H9 (cell line): ENCODE measurements at regions not wholly inside any gene's neighbourhood (a gene's known extent, or its start where the extent isn't known, plus 50 kb on each side); places are given as distances from the start of the nearest gene placed in this dataset.

Experiments used
- DNase-seq: peaks from one replicate; pipeline ENCODE4 v3.0.0-alpha.2; 2017
- H2AFZ ChIP-seq: one replicate; pipeline ENCODE4 v1.6.1; 2013; ENCODE audit warnings: mild to moderate bottlenecking, low read length, control low read depth, moderate library complexity
- H2AK5ac ChIP-seq: 2 replicates; pipeline ENCODE4 v1.6.1; 2013; ENCODE audit warnings: low read length, control low read depth, mixed read lengths; ENCODE audit not compliant: insufficient read length
- H2BK120ac ChIP-seq: one replicate; pipeline ENCODE4 v1.6.1; 2013; ENCODE audit warnings: low read depth, mild to moderate bottlenecking, low read length, control low read depth, inconsistent platforms; ENCODE audit not compliant: poor library complexity, severe bottlenecking
- H2BK12ac ChIP-seq: 2 replicates; pipeline ENCODE4 v1.6.1; 2013; ENCODE audit warnings: low read length, control low read depth, mixed read lengths, low read depth; ENCODE audit not compliant: insufficient read length
- H2BK15ac ChIP-seq: 2 replicates; pipeline ENCODE4 v1.6.1; 2013; ENCODE audit warnings: low read depth, low read length, control low read depth
- H2BK20ac ChIP-seq: one replicate; pipeline ENCODE4 v1.6.1; 2013; ENCODE audit warnings: low read depth, mild to moderate bottlenecking, low read length, control low read depth, inconsistent platforms; ENCODE audit not compliant: poor library complexity, severe bottlenecking
- H2BK5ac ChIP-seq: 2 replicates; pipeline ENCODE4 v1.6.1; 2013; ENCODE audit warnings: low read length, control low read depth, mixed read lengths; ENCODE audit not compliant: insufficient read length
- H3K14ac ChIP-seq: 2 replicates; pipeline ENCODE4 v1.6.1; 2013; ENCODE audit warnings: low read length, control low read depth; ENCODE audit not compliant: insufficient read depth
- H3K18ac ChIP-seq: 2 replicates; pipeline ENCODE4 v1.6.1; 2013; ENCODE audit warnings: low read depth, mild to moderate bottlenecking, mixed read lengths, low read length, control low read depth; ENCODE audit not compliant: insufficient read length
- H3K23ac ChIP-seq: 2 replicates; pipeline ENCODE4 v1.6.1; 2013; ENCODE audit warnings: low read length, control low read depth, mixed read lengths, low read depth; ENCODE audit not compliant: insufficient read length
- H3K23me2 ChIP-seq: 2 replicates; pipeline ENCODE4 v1.6.1; 2013; ENCODE audit warnings: low read depth, mild to moderate bottlenecking, mixed read lengths, low read length, control low read depth; ENCODE audit not compliant: insufficient read length, poor library complexity, severe bottlenecking
- H3K27ac ChIP-seq: 2 replicates; pipeline ENCODE4 v1.5.1; 2013; ENCODE audit warnings: low read length, control low read depth, mixed read lengths, low read depth; ENCODE audit not compliant: insufficient read length
- H3K27me3 ChIP-seq: 2 replicates; pipeline ENCODE4 v1.6.1; 2013; ENCODE audit warnings: low read length, control low read depth, inconsistent platforms; ENCODE audit not compliant: insufficient read depth
- H3K4ac ChIP-seq: 2 replicates; pipeline ENCODE4 v1.6.1; 2013; ENCODE audit warnings: low read depth, mild to moderate bottlenecking, control low read depth, inconsistent platforms, low read length, moderate library complexity
- H3K4me1 ChIP-seq: 2 replicates; pipeline ENCODE4 v1.6.1; 2013; ENCODE audit warnings: low read length, control low read depth, inconsistent platforms; ENCODE audit not compliant: insufficient read depth
- H3K4me2 ChIP-seq: 2 replicates; pipeline ENCODE4 v1.6.1; 2013; ENCODE audit warnings: low read length, control low read depth, mixed read lengths; ENCODE audit not compliant: insufficient read length, insufficient read depth
- H3K56ac ChIP-seq: 2 replicates; pipeline ENCODE4 v1.6.1; 2013; ENCODE audit warnings: low read depth, mild to moderate bottlenecking, mixed read lengths, low read length, control low read depth; ENCODE audit not compliant: insufficient read length
- H3K79me1 ChIP-seq: 2 replicates; pipeline ENCODE4 v1.6.1; 2013; ENCODE audit warnings: low read depth, mild to moderate bottlenecking, moderate library complexity, low read length, control low read depth, inconsistent platforms; ENCODE audit not compliant: insufficient read depth, poor library complexity, severe bottlenecking
- H3K79me2 ChIP-seq: 2 replicates; pipeline ENCODE4 v1.6.1; 2013; ENCODE audit warnings: low read length, control low read depth, inconsistent platforms; ENCODE audit not compliant: insufficient read depth
- H3K9ac ChIP-seq: 2 replicates; pipeline ENCODE4 v1.6.1; 2013; ENCODE audit warnings: low read length, control low read depth, mixed read lengths; ENCODE audit not compliant: insufficient read length; ENCODE audit errors: extremely low read depth
- H3K9me3 ChIP-seq: one replicate; pipeline ENCODE4 v1.6.1; 2013; ENCODE audit warnings: low read depth, low read length, inconsistent platforms; ENCODE audit not compliant: control insufficient read depth
- H3T11ph ChIP-seq: one replicate; pipeline ENCODE4 v1.6.1; 2013; ENCODE audit warnings: mild to moderate bottlenecking, low read length, control low read depth, inconsistent platforms
- H4K20me1 ChIP-seq: one replicate; pipeline ENCODE4 v1.6.1; 2013; ENCODE audit not compliant: control insufficient read depth, insufficient read length, insufficient read depth
- H4K5ac ChIP-seq: 2 replicates; pipeline ENCODE4 v1.6.1; 2013; ENCODE audit warnings: low read depth, mild to moderate bottlenecking, mixed read lengths, low read length, control low read depth; ENCODE audit not compliant: insufficient read length
- H4K8ac ChIP-seq: replicated peaks from 2 replicates; pipeline ENCODE4 v1.6.1; 2013; ENCODE audit warnings: low read length, control low read depth, mixed read lengths, low read depth; ENCODE audit not compliant: insufficient read length
- H4K91ac ChIP-seq: 2 replicates; pipeline ENCODE4 v1.6.1; 2013; ENCODE audit warnings: low read depth, mild to moderate bottlenecking, moderate library complexity, mixed read lengths, low read length, control low read depth; ENCODE audit not compliant: insufficient read length
- H3K27ac Mint-ChIP-seq, 3 experiments: 2 replicates in 2 of 3; 3 replicates in 1 of 3; pipeline ENCODE4 v1.8.0; 2020 to 2021; ENCODE audit warnings: mixed read lengths in 3 of 3, mild to moderate bottlenecking in 1 of 3, moderate library complexity in 1 of 3
- H3K27me3 Mint-ChIP-seq: 2 replicates; pipeline ENCODE4 v1.8.0; 2021; ENCODE audit warnings: low read depth, mild to moderate bottlenecking, moderate library complexity, mixed read lengths
- H3K36me3 Mint-ChIP-seq, 3 experiments: 2 replicates in 2 of 3; 3 replicates in 1 of 3; pipeline ENCODE4 v1.8.0; 2020 to 2021; ENCODE audit warnings: low read depth in 3 of 3, mixed read lengths in 3 of 3; ENCODE audit not compliant: insufficient read depth in 1 of 3
- H3K4me1 Mint-ChIP-seq, 2 experiments: 2 replicates each; pipeline ENCODE4 v1.8.0; 2020; ENCODE audit warnings: mixed read lengths in 2 of 2
- H3K4me3 Mint-ChIP-seq, 2 experiments: 2 replicates in 1 of 2; 3 replicates in 1 of 2; pipeline ENCODE4 v1.8.0; 2020 to 2021; ENCODE audit warnings: mild to moderate bottlenecking in 2 of 2, mixed read lengths in 2 of 2, moderate library complexity in 1 of 2
- H3K9me3 Mint-ChIP-seq, 2 experiments: 2 replicates in 1 of 2; 3 replicates in 1 of 2; pipeline ENCODE4 v1.8.0; 2020; ENCODE audit warnings: mild to moderate bottlenecking in 2 of 2, mixed read lengths in 2 of 2, moderate library complexity in 1 of 2
- WGBS: extraction: QIAGEN DNeasy Blood & Tissue Kit; methylation state at CpG from one replicate; pipeline ENCODE4 v1.1.7; 2013; ENCODE audit warnings: missing lambda C conversion rate, low lambda C conversion rate, mixed read lengths; ENCODE audit not compliant: insufficient read length; ENCODE audit errors: extremely low coverage; 5-methylcytosine and 5-hydroxymethylcytosine counted together
- TF ChIP-seq, protein P1 (sequence below): fragments of 200-600 bp; sonication (generic); conservative IDR thresholded peaks from 3 replicates; pipeline ENCODE4 v1.8.0; 2021; ENCODE audit warnings: antibody characterized with exemption, mild to moderate bottlenecking

DNA sequence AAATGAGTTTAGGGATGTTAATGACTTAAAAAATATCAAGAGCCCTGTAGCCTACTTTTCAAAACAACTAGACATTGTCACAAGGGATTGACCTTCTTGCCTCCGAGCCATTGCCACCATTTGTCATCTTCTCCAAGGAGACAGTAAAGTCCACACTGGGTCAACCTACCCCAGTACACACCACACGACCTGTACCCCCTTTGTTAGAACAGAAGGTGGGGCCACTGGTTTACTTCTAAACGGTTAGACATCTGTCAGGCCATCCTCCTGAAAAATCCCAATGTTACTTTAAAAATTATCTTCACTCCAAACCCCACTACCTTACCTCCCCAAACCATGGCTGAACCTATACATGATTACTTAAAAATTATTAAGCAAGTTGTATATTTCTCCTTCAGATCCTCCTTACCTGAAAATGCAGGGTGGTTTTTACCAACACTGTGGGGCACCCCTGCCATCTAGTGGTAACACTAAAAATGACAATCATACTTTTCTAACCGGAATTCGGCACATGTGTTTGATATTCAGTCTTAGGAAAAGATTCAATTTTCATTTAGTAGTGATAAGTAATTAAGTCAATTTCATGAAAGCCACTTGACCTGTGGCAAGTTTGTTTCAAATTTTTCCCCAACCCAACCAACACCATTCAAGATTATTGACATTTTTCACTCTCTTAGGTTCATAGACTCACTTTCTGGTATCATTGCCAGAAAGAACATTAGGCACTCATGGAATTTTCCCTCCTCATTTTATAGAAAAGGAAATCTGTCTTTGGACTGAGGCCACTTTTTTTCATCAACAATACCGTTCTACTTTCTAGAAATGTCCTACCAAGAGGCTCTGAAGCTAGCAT lies 265.3 kb upstream of the PKDCC start:
- no peaks in the 10 kb centered on the region for H3K27me3 ChIP-seq
- Mint-ChIP-seq H3K27me3 (no peaks in the 10 kb centered on the region), H3K9me3 (no peaks in the 10 kb centered on the region), H3K4me3 (no peak overlapping the region), H3K4me1 (peaks cover 12 to 13% of the 10 kb centered on the region in 2 experiments), H3K36me3 (peaks cover 0 to under 1% (median 0%) of the 10 kb centered on the region in 3 experiments; a peak in 2 of 7 replicates), H3K27ac (no peak overlapping the region)
- H2AK5ac ChIP-seq, result no peak overlapping the region
- TF ChIP-seq, protein P1, sequence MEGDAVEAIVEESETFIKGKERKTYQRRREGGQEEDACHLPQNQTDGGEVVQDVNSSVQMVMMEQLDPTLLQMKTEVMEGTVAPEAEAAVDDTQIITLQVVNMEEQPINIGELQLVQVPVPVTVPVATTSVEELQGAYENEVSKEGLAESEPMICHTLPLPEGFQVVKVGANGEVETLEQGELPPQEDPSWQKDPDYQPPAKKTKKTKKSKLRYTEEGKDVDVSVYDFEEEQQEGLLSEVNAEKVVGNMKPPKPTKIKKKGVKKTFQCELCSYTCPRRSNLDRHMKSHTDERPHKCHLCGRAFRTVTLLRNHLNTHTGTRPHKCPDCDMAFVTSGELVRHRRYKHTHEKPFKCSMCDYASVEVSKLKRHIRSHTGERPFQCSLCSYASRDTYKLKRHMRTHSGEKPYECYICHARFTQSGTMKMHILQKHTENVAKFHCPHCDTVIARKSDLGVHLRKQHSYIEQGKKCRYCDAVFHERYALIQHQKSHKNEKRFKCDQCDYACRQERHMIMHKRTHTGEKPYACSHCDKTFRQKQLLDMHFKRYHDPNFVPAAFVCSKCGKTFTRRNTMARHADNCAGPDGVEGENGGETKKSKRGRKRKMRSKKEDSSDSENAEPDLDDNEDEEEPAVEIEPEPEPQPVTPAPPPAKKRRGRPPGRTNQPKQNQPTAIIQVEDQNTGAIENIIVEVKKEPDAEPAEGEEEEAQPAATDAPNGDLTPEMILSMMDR, result peak; percentile 91
- H3K4me2 ChIP-seq, result no peak overlapping the region
- H2BK15ac ChIP-seq, result no peak overlapping the region
- H4K20me1 ChIP-seq, result no peaks in the 10 kb centered on the region
- no peak overlapping the region for H4K91ac ChIP-seq
- no peak overlapping the region for H3K27ac ChIP-seq
- no peak overlapping the region for H3K9ac ChIP-seq
- no peak overlapping the region for H3K23ac ChIP-seq
- no peak overlapping the region for H4K8ac ChIP-seq
- no peak overlapping the region for H2BK120ac ChIP-seq
- no peak overlapping the region for H2BK12ac ChIP-seq
- no CpG with 5 or more reads among the region's 6 CpGs for WGBS
- H3K79me1 ChIP-seq, result no peaks in the 10 kb centered on the region
- H3K4ac ChIP-seq, result no peak overlapping the region
- H3K14ac ChIP-seq, result no peak overlapping the region
- H3K18ac ChIP-seq, result no peak overlapping the region
- no peak overlapping the region for H2BK20ac ChIP-seq
- H3K4me1 ChIP-seq, result no peaks in the 10 kb centered on the region
- no peak overlapping the region for H2BK5ac ChIP-seq
- H2AFZ ChIP-seq, result no peak overlapping the region
- no peak for DNase-seq
- no peak overlapping the region for H4K5ac ChIP-seq
- H3K23me2 ChIP-seq, result no peaks in the 10 kb centered on the region
- no peaks in the 10 kb centered on the region for H3K9me3 ChIP-seq
- H3T11ph ChIP-seq, result no peak overlapping the region
- H3K79me2 ChIP-seq, result no peaks in the 10 kb centered on the region
- H3K56ac ChIP-seq, result no peak overlapping the region
